Activated naive CD8-positive, alpha-beta T cell treated with anti-CD3 and anti-CD28 coated beads, Interleukin-2, amount 50 U/mL, for 24 hours (primary cell): ENCODE measurements at regions not wholly inside any gene's neighbourhood (a gene's known extent, or its start where the extent isn't known, plus 50 kb on each side); places are given as distances from the start of the nearest gene placed in this dataset.
"Not testable (repeated sequence)": the region's sequence is repeated elsewhere in the genome, so short reads cannot be mapped to it uniquely, and the experiment has no call there.

ENCODE experiments used
- ATAC-seq: fragments of 150-1000 bp; cut with Tn5 transposase; one replicate; pipeline ENCODE4 v1.10.0; 2021
- DNase-seq: peaks from one replicate; pipeline ENCODE4 v3.0.0; 2021
- H3K27ac Mint-ChIP-seq: one replicate; pipeline ENCODE4 v1.8.0; 2021; ENCODE audit warnings: mild to moderate bottlenecking, mixed read lengths
- H3K27me3 Mint-ChIP-seq: one replicate; pipeline ENCODE4 v1.8.0; 2021; ENCODE audit warnings: mixed read lengths
- H3K36me3 Mint-ChIP-seq: one replicate; pipeline ENCODE4 v1.8.0; 2021; ENCODE audit warnings: low read depth, mixed read lengths
- H3K4me1 Mint-ChIP-seq: one replicate; pipeline ENCODE4 v1.8.0; 2021; ENCODE audit warnings: mixed read lengths
- H3K4me3 Mint-ChIP-seq: one replicate; pipeline ENCODE4 v1.8.0; 2021; ENCODE audit warnings: mild to moderate bottlenecking, moderate library complexity, mixed read lengths
- H3K9me3 Mint-ChIP-seq: one replicate; pipeline ENCODE4 v1.8.0; 2021; ENCODE audit warnings: mixed read lengths

GRCh38 chr20:12837646-12838045, 171.1 kb upstream of the SPTLC3 start:
- H3K4me1 Mint-ChIP-seq: no peaks in the 10 kb centered on the region
- H3K27ac Mint-ChIP-seq: no peak overlapping the region
- no peaks in the 10 kb centered on the region for H3K27me3 Mint-ChIP-seq
- DNase-seq (no peak), ATAC-seq (no peak)
- H3K36me3 Mint-ChIP-seq: no peaks in the 10 kb centered on the region
- no peak overlapping the region for H3K4me3 Mint-ChIP-seq
- no peaks in the 10 kb centered on the region for H3K9me3 Mint-ChIP-seq

GRCh38 chr20:12838261-12838866, 170.4 kb upstream of the SPTLC3 start:
- Mint-ChIP-seq H3K4me1 (no peaks in the 10 kb centered on the region), H3K27ac (no peak overlapping the region), H3K4me3 (no peak overlapping the region), H3K27me3 (no peaks in the 10 kb centered on the region), H3K36me3 (no peaks in the 10 kb centered on the region), H3K9me3 (no peaks in the 10 kb centered on the region)
- ATAC-seq (no peak), DNase-seq (no peak)

- no peaks in the 10 kb centered on the region for H3K36me3 Mint-ChIP-seq
These were observed 160.9 kb upstream of the SPTLC3 start for GRCh38 chr20:12847872-12848271.

GRCh38 chr20:12849225-12849910, 159.4 kb upstream of the SPTLC3 start:
- no peak overlapping the region for H3K4me3 Mint-ChIP-seq
- H3K27ac Mint-ChIP-seq: no peak overlapping the region
- H3K36me3 Mint-ChIP-seq: no peaks in the 10 kb centered on the region
- H3K9me3 Mint-ChIP-seq: peaks cover 8% of the 10 kb centered on the region
- DNase-seq: no peak
- no peaks in the 10 kb centered on the region for H3K4me1 Mint-ChIP-seq
- ATAC-seq: no peak
- H3K27me3 Mint-ChIP-seq: no peaks in the 10 kb centered on the region

More at GRCh38 chr20:12847872-12848271, 160.9 kb upstream of the SPTLC3 start:
- Mint-ChIP-seq H3K4me1 (no peaks in the 10 kb centered on the region), H3K9me3 (peaks cover 4% of the 10 kb centered on the region), H3K4me3 (no peak overlapping the region), H3K27me3 (no peaks in the 10 kb centered on the region), H3K27ac (no peak overlapping the region)
- DNase-seq (no peak), ATAC-seq (no peak)

- H3K27ac Mint-ChIP-seq, DNase-seq, ATAC-seq, H3K4me1 Mint-ChIP-seq, H3K36me3 Mint-ChIP-seq, H3K4me3 Mint-ChIP-seq, H3K27me3 Mint-ChIP-seq: not testable (repeated sequence)
- H3K9me3 Mint-ChIP-seq: peaks cover 26% of the 10 kb centered on the region
These were observed 151.1 kb upstream of the SPTLC3 start for GRCh38 chr20:12857643-12858042.

- Mint-ChIP-seq H3K4me1 (no peaks in the 10 kb centered on the region), H3K27me3 (no peaks in the 10 kb centered on the region), H3K36me3 (no peaks in the 10 kb centered on the region), H3K4me3 (no peak overlapping the region), H3K9me3 (peaks cover 14% of the 10 kb centered on the region), H3K27ac (no peak overlapping the region)
- ATAC-seq (no peak), DNase-seq (no peak)
These were observed 148.0 kb upstream of the SPTLC3 start for GRCh38 chr20:12860619-12861247.

GRCh38 chr20:12869669-12870068, 139.1 kb upstream of the SPTLC3 start:
- Mint-ChIP-seq H3K27me3 (no peaks in the 10 kb centered on the region), H3K27ac (no peak overlapping the region), H3K36me3 (no peaks in the 10 kb centered on the region), H3K4me1 (no peaks in the 10 kb centered on the region), H3K9me3 (no peaks in the 10 kb centered on the region), H3K4me3 (no peak overlapping the region)
- ATAC-seq (no peak), DNase-seq (no peak)

GRCh38 chr20:12870588-12870987, 138.2 kb upstream of the SPTLC3 start:
- DNase-seq (no peak), ATAC-seq (no peak)
- Mint-ChIP-seq H3K27ac (no peak overlapping the region), H3K9me3 (no peaks in the 10 kb centered on the region), H3K27me3 (no peaks in the 10 kb centered on the region), H3K36me3 (no peaks in the 10 kb centered on the region), H3K4me1 (no peaks in the 10 kb centered on the region), H3K4me3 (no peak overlapping the region)

GRCh38 chr20:12874933-12875332, 133.8 kb upstream of the SPTLC3 start:
- no peaks in the 10 kb centered on the region for H3K36me3 Mint-ChIP-seq
- H3K4me3 Mint-ChIP-seq: no peak overlapping the region
- H3K4me1 Mint-ChIP-seq: no peaks in the 10 kb centered on the region
- ATAC-seq (no peak), DNase-seq (no peak)
- H3K27ac Mint-ChIP-seq: no peak overlapping the region
- H3K27me3 Mint-ChIP-seq: no peaks in the 10 kb centered on the region
- H3K9me3 Mint-ChIP-seq: no peaks in the 10 kb centered on the region

GRCh38 chr20:12875510-12875909, 133.3 kb upstream of the SPTLC3 start:
- ATAC-seq (no peak), DNase-seq (no peak)
- no peaks in the 10 kb centered on the region for H3K36me3 Mint-ChIP-seq
- no peaks in the 10 kb centered on the region for H3K4me1 Mint-ChIP-seq
- no peak overlapping the region for H3K27ac Mint-ChIP-seq
- no peak overlapping the region for H3K4me3 Mint-ChIP-seq
- no peaks in the 10 kb centered on the region for H3K9me3 Mint-ChIP-seq
- no peaks in the 10 kb centered on the region for H3K27me3 Mint-ChIP-seq

- no peak for ATAC-seq
- Mint-ChIP-seq H3K9me3 (peaks cover 3% of the 10 kb centered on the region), H3K4me1 (no peaks in the 10 kb centered on the region), H3K4me3 (no peak overlapping the region), H3K27me3 (peaks cover 2% of the 10 kb centered on the region), H3K36me3 (no peaks in the 10 kb centered on the region), H3K27ac (no peak overlapping the region)
- no peak for DNase-seq
These were observed 125.8 kb upstream of the SPTLC3 start for GRCh38 chr20:12882832-12883506.

GRCh38 chr20:12883507-12883885, 125.3 kb upstream of the SPTLC3 start:
- DNase-seq (no peak), ATAC-seq (no peak)
- no peaks in the 10 kb centered on the region for H3K36me3 Mint-ChIP-seq
- no peak overlapping the region for H3K27ac Mint-ChIP-seq
- H3K27me3 Mint-ChIP-seq: peaks cover 3% of the 10 kb centered on the region
- peaks cover 4% of the 10 kb centered on the region for H3K9me3 Mint-ChIP-seq
- no peaks in the 10 kb centered on the region for H3K4me1 Mint-ChIP-seq
- H3K4me3 Mint-ChIP-seq: no peak overlapping the region

GRCh38 chr20:12886618-12887363, 122.0 kb upstream of the SPTLC3 start:
- DNase-seq: no peak
- Mint-ChIP-seq H3K4me1 (no peaks in the 10 kb centered on the region), H3K36me3 (no peaks in the 10 kb centered on the region), H3K27ac (no peak overlapping the region), H3K9me3 (peaks cover 4% of the 10 kb centered on the region), H3K4me3 (no peak overlapping the region), H3K27me3 (peaks cover 3% of the 10 kb centered on the region)
- ATAC-seq: no peak

- peaks cover 4% of the 10 kb centered on the region for H3K9me3 Mint-ChIP-seq
- DNase-seq: no peak
- H3K27me3 Mint-ChIP-seq: peaks cover 3% of the 10 kb centered on the region
- no peaks in the 10 kb centered on the region for H3K36me3 Mint-ChIP-seq
- ATAC-seq: no peak
- no peak overlapping the region for H3K27ac Mint-ChIP-seq
- no peak overlapping the region for H3K4me3 Mint-ChIP-seq
- H3K4me1 Mint-ChIP-seq: no peaks in the 10 kb centered on the region
These were observed 117.1 kb upstream of the SPTLC3 start for GRCh38 chr20:12891643-12892042.
